ENCODE measurements at regions not wholly inside any gene's neighbourhood (a gene's known extent, or its start where the extent isn't known, plus 50 kb on each side); places are given as distances from the start of the nearest gene placed in this dataset.

- no peak for DNase-seq (ENCODE audit: low read depth)
- H3K4me3 ChIP-seq (ENCODE audit: low read depth, low read length) = no peak overlapping the region
- TF ChIP-seq CTCF (IDR thresholded peaks at IDR 0.05; ENCODE audit: control insufficient read depth, extremely low read depth, insufficient read depth) = no peak
These were observed 103.6 kb upstream of the EGR2 start for GRCh38 chr10:62919776-62920175.

GRCh38 chr10:62917475-62918238, 101.5 kb upstream of the EGR2 start:
- TF ChIP-seq CTCF (IDR thresholded peaks at IDR 0.05; ENCODE audit: control insufficient read depth, extremely low read depth, insufficient read depth) = no peak
- no peak for DNase-seq (ENCODE audit: low read depth)
- H3K4me3 ChIP-seq (ENCODE audit: low read depth, low read length) = no peak overlapping the region

DNA sequence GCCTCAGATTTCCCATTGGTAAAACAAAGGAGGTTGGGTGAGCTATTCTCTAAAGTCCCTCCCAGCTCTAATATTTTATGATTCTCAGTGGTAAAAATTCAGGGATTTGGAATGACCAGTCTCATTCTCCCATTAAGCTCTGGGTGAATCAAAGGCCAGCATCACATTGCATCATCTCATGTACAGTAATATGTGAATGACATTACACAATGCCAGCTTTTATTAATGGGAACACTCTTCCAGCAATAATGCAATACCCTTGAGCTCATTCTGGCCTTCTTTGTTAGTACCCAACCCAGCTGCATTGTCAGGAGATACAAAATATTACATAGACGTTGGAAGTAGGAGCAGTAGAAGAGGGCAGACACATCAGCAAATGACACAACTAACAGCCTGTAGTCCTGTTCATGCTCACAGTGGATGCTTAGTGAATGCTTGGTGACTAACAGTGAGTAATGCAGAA, 100.0 kb upstream of the EGR2 start:
- DNase-seq (ENCODE audit: low read depth) = no peak
- no peak overlapping the region for H3K4me3 ChIP-seq (ENCODE audit: low read depth, low read length)
- TF ChIP-seq CTCF (IDR thresholded peaks at IDR 0.05; ENCODE audit: control insufficient read depth, extremely low read depth, insufficient read depth) = no peak

- TF ChIP-seq CTCF (IDR thresholded peaks at IDR 0.05; ENCODE audit: control insufficient read depth, extremely low read depth, insufficient read depth) = no peak
- no peak overlapping the region for H3K4me3 ChIP-seq (ENCODE audit: low read depth, low read length)
- DNase-seq (ENCODE audit: low read depth) = no peak
These were observed 99.0 kb upstream of the EGR2 start for GRCh38 chr10:62915158-62915557.

DNA sequence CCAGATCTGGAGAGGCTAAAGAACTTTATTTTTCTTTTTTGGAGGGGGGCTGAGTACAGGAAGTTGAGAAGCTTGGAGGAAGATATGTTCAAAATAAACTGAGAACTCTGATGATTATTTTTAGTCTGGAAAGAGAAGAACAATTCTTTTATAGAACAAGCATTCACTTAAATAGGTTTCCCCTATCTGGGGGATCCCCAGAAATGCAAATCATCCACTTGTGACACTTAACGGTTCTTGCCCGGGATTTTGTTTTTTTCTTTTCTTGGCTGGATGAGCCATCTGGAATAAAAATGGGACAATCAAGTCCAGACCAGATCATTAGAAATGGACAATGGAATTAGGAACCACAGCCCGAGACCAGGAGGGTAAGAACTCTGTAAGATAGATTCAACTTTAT, 95.9 kb upstream of the EGR2 start:
- no peak for DNase-seq (ENCODE audit: low read depth)
- TF ChIP-seq CTCF (IDR thresholded peaks at IDR 0.05; ENCODE audit: control insufficient read depth, extremely low read depth, insufficient read depth) = no peak
- H3K4me3 ChIP-seq (ENCODE audit: low read depth, low read length) = no peak overlapping the region

GRCh38 chr10:62911210-62911963, 95.2 kb upstream of the EGR2 start:
- TF ChIP-seq CTCF (IDR thresholded peaks at IDR 0.05; ENCODE audit: control insufficient read depth, extremely low read depth, insufficient read depth) = no peak
- no peak overlapping the region for H3K4me3 ChIP-seq (ENCODE audit: low read depth, low read length)
- DNase-seq (ENCODE audit: low read depth) = no peak
